Umbilical cord (tissue), 1 donor: ENCODE measurements at regions not wholly inside any gene's neighbourhood (a gene's known extent, or its start where the extent isn't known, plus 50 kb on each side); places are given as distances from the start of the nearest gene placed in this dataset.
"Not testable (repeated sequence)": the region's sequence is repeated elsewhere in the genome, so short reads cannot be mapped to it uniquely, and the experiment has no call there.

Experiments used
- DNase-seq: peaks from one replicate; pipeline ENCODE4 v3.0.0-alpha.2; 2015; ENCODE audit warnings: low spot score

GRCh38 chr11:64428693-64429092, 69.7 kb downstream of the RPS6KA4 start:
- no peak for DNase-seq

GRCh38 chr11:64429970-64430369, 71.0 kb downstream of the RPS6KA4 start:
- DNase-seq, result no peak

- no peak for DNase-seq
These were observed 71.7 kb downstream of the RPS6KA4 start for GRCh38 chr11:64430645-64431044.

- no peak for DNase-seq
These were observed 77.0 kb downstream of the RPS6KA4 start for GRCh38 chr11:64436000-64436399.

- no peak for DNase-seq
These were observed 78.5 kb downstream of the RPS6KA4 start for GRCh38 chr11:64437426-64437825.

- DNase-seq, result no peak
These were observed 80.2 kb downstream of the RPS6KA4 start for GRCh38 chr11:64438986-64439771.

- DNase-seq, result not testable (repeated sequence)
These were observed 81.0 kb downstream of the RPS6KA4 start for GRCh38 chr11:64439772-64440491.

GRCh38 chr11:64441127-64441526, 82.2 kb downstream of the RPS6KA4 start:
- DNase-seq, result no peak

GRCh38 chr11:64443001-64443400, 84.0 kb downstream of the RPS6KA4 start:
- no peak for DNase-seq

GRCh38 chr11:64444838-64445441, 86.0 kb downstream of the RPS6KA4 start:
- no peak for DNase-seq

- no peak for DNase-seq
These were observed 86.7 kb downstream of the RPS6KA4 start for GRCh38 chr11:64445651-64446050.

GRCh38 chr11:64447831-64448598, 89.1 kb downstream of the RPS6KA4 start:
- DNase-seq, result peak; percentile 43

- peak; percentile 85 for DNase-seq
These were observed 89.8 kb downstream of the RPS6KA4 start for GRCh38 chr11:64448599-64449380.

- peak; percentile 68 for DNase-seq
These were observed 90.6 kb downstream of the RPS6KA4 start for GRCh38 chr11:64449381-64450167.

GRCh38 chr11:64450168-64450560, 91.2 kb downstream of the RPS6KA4 start:
- no peak for DNase-seq

GRCh38 chr11:64451856-64452255, 92.9 kb downstream of the RPS6KA4 start:
- no peak for DNase-seq

- no peak for DNase-seq
These were observed 94.5 kb downstream of the RPS6KA4 start for GRCh38 chr11:64453466-64453865.

- DNase-seq, result no peak
These were observed 96.7 kb downstream of the RPS6KA4 start for GRCh38 chr11:64455456-64456261.
